Mesenchymal stem cell (in vitro differentiated cells and primary cell): ENCODE measurements at regions not wholly inside any gene's neighbourhood (a gene's known extent, or its start where the extent isn't known, plus 50 kb on each side); places are given as distances from the start of the nearest gene placed in this dataset.

Experiments
- DNase-seq: peaks from one replicate; pipeline ENCODE4 v3.0.0-alpha.2; 2013
- H2AFZ ChIP-seq: one replicate; pipeline ENCODE4 v1.6.1; 2013; ENCODE audit warnings: low read depth, mild to moderate bottlenecking, control low read depth, inconsistent platforms, low read length, moderate library complexity
- H2AK5ac ChIP-seq: 2 replicates; pipeline ENCODE4 v1.6.1; 2013; ENCODE audit warnings: low read length, moderate library complexity, mild to moderate bottlenecking, inconsistent platforms; ENCODE audit not compliant: severe bottlenecking
- H2BK120ac ChIP-seq: one replicate; pipeline ENCODE4 v1.6.1; 2013; ENCODE audit warnings: low read depth, mild to moderate bottlenecking, inconsistent platforms, low read length, moderate library complexity
- H2BK12ac ChIP-seq, 2 experiments: one replicate each; pipeline ENCODE4 v1.6.1; 2013; ENCODE audit warnings: inconsistent platforms in 2 of 2, low read length in 2 of 2, mild to moderate bottlenecking in 2 of 2, moderate library complexity in 2 of 2, control low read depth in 1 of 2
- H2BK15ac ChIP-seq: one replicate; pipeline ENCODE4 v1.6.1; 2013; ENCODE audit warnings: mild to moderate bottlenecking, low read depth, inconsistent platforms; ENCODE audit not compliant: poor library complexity, severe bottlenecking
- H2BK5ac ChIP-seq: 2 replicates; pipeline ENCODE4 v1.6.1; 2013; ENCODE audit warnings: low read depth, mild to moderate bottlenecking, low read length, control low read depth, inconsistent platforms; ENCODE audit not compliant: poor library complexity, severe bottlenecking
- H3K14ac ChIP-seq, 2 experiments: one replicate each; pipeline ENCODE4 v1.6.1; 2013; ENCODE audit warnings: inconsistent platforms in 2 of 2, low read length in 2 of 2, control low read depth in 1 of 2, mild to moderate bottlenecking in 1 of 2, moderate library complexity in 1 of 2
- H3K18ac ChIP-seq, 2 experiments: one replicate each; pipeline ENCODE4 v1.6.1; 2013; ENCODE audit warnings: inconsistent platforms in 2 of 2, low read length in 2 of 2, control low read depth in 1 of 2, low read depth in 1 of 2, mild to moderate bottlenecking in 1 of 2
- H3K23ac ChIP-seq, 2 experiments: one replicate each; pipeline ENCODE4 v1.6.1; 2013; ENCODE audit warnings: inconsistent platforms in 2 of 2, low read length in 2 of 2, mild to moderate bottlenecking in 2 of 2, moderate library complexity in 2 of 2, control low read depth in 1 of 2
- H3K27ac ChIP-seq: 2 replicates; pipeline ENCODE4 v1.5.1; 2013; ENCODE audit warnings: mild to moderate bottlenecking, moderate library complexity, low read length, control low read depth, inconsistent platforms; ENCODE audit not compliant: poor library complexity, severe bottlenecking
- H3K27me3 ChIP-seq, 2 experiments: 2 replicates each; pipeline versions ENCODE4 v1.6.1 to v1.7.0; 2013; ENCODE audit warnings: low read length in 2 of 2, mild to moderate bottlenecking in 2 of 2, moderate library complexity in 2 of 2, control low read depth in 1 of 2, inconsistent platforms in 1 of 2; ENCODE audit not compliant: control insufficient read depth in 1 of 2, insufficient read depth in 1 of 2
- H3K36me3 ChIP-seq, 2 experiments: 2 replicates each; pipeline versions ENCODE4 v1.6.1 to v1.7.0; 2013; ENCODE audit warnings: low read length in 2 of 2, control low read depth in 1 of 2, inconsistent platforms in 1 of 2, low read depth in 1 of 2, mild to moderate bottlenecking in 1 of 2; ENCODE audit not compliant: insufficient read depth in 2 of 2, control insufficient read depth in 1 of 2
- H3K4ac ChIP-seq, 2 experiments: one replicate each; pipeline ENCODE4 v1.6.1; 2013; ENCODE audit warnings: inconsistent platforms in 2 of 2, low read length in 2 of 2, mild to moderate bottlenecking in 2 of 2, moderate library complexity in 2 of 2, control low read depth in 1 of 2, low read depth in 1 of 2
- H3K4me1 ChIP-seq: 2 replicates; pipeline ENCODE4 v1.6.1; 2013; ENCODE audit warnings: low read depth, low read length, control low read depth; ENCODE audit not compliant: control insufficient read depth, insufficient read depth
- H3K4me2 ChIP-seq: 2 replicates; pipeline ENCODE4 v1.6.1; 2013; ENCODE audit warnings: low read length, mild to moderate bottlenecking, inconsistent platforms; ENCODE audit not compliant: poor library complexity, severe bottlenecking
- H3K4me3 ChIP-seq, 2 experiments: 2 replicates each; pipeline versions ENCODE4 v1.5.1 to v1.7.0; 2013; ENCODE audit warnings: low read length in 2 of 2, mild to moderate bottlenecking in 2 of 2, control low read depth in 1 of 2, low read depth in 1 of 2; ENCODE audit not compliant: insufficient read depth in 1 of 2
- H3K79me1 ChIP-seq: replicated peaks from 2 replicates; pipeline ENCODE4 v1.6.1; 2013; ENCODE audit warnings: mild to moderate bottlenecking, control low read depth, low read length, inconsistent platforms; ENCODE audit not compliant: poor library complexity, severe bottlenecking
- H3K9ac ChIP-seq: 2 replicates; pipeline ENCODE4 v1.7.0; 2013; ENCODE audit warnings: mild to moderate bottlenecking, low read length, moderate library complexity
- H3K9me3 ChIP-seq: 2 replicates; pipeline ENCODE4 v1.7.0; 2013; ENCODE audit warnings: mild to moderate bottlenecking, low read length; ENCODE audit not compliant: control insufficient read depth
- H4K8ac ChIP-seq: one replicate; pipeline ENCODE4 v1.6.1; 2013; ENCODE audit warnings: inconsistent platforms, mild to moderate bottlenecking, low read length, moderate library complexity
- H4K91ac ChIP-seq: one replicate; pipeline ENCODE4 v1.6.1; 2013; ENCODE audit warnings: mild to moderate bottlenecking, low read length, inconsistent platforms
- WGBS: methylation state at CpG from one replicate; pipeline ENCODE4 v1.1.7; 2013; ENCODE audit warnings: mixed read lengths; 5-methylcytosine and 5-hydroxymethylcytosine counted together

DNA sequence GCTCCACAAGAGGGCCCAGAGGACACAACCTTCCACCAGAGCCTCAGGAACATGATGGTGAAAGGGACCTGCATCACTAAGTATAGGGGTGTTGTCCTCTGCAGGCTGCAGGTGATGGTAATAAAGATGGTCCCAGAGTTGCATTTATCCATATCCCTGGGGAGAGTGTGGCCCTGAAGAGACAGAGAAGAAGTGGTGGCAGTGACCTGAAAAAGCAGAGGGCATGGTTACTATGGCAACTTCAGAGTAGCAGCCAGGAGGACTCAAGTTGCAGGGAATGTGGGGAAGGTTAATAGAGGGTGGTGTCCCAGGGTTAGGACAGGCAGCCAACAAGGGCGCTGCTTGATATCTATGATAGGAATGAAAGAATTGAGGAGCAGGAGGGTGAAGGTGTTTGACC, 57.1 kb downstream of the HLA-A start:
- Histone ChIP-seq H3K9me3 (no peaks in the 10 kb centered on the region), H3K14ac (no peak overlapping the region), H3K27me3 (peaks cover 5 to 72% of the 10 kb centered on the region in 2 experiments), H2BK15ac (no peak overlapping the region), H2AK5ac (no peak overlapping the region), H3K36me3 (no peaks in the 10 kb centered on the region), H2AFZ (no peak overlapping the region), H2BK12ac (no peak overlapping the region), H3K4ac (no peak overlapping the region), H3K4me2 (no peak overlapping the region), H3K4me1 (peaks cover 7% of the 10 kb centered on the region), H2BK120ac (no peak overlapping the region), H4K91ac (no peak overlapping the region), H3K23ac (no peak overlapping the region), H2BK5ac (no peak overlapping the region), H3K4me3 (no peak overlapping the region), H3K18ac (no peak overlapping the region), H3K9ac (no peak overlapping the region), H3K27ac (no peak overlapping the region), H4K8ac (no peak overlapping the region), H3K79me1 (no peaks in the 10 kb centered on the region)
- DNase-seq = no peak
- 78% methylated on average over 1 of the region's 1 CpG for WGBS

DNA sequence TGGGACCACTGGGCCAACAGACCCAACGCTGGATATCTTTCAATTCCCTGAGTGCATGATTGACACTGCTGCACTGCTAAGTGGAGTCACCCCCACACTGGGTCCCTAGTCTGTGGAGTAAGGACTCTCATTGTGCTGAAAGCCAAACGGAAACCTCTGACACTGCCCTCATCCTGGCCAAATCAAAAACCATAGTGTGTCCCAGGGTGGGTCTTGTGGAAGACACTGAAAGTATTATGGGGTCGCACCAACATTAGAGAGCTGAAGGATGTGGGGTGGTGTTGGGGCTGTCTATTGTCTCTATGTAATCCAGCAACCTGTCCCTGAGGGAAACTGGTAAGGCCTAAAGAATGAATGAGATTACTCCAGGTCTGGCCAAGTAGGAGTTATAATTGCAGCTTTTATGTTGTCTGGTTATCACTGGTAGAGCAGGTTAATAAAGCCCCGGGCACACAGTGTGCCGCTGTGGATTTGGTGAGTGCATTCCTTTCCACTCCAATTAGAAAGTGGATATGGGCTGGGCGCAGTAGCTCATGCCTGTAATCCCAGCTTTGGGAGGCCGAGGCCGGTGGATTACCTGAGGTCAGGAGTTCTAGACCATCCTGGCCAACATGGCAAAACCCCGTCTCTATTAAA, 57.9 kb downstream of the HLA-A start:
- H3K4me3 ChIP-seq = no peak overlapping the region
- H3K9me3 ChIP-seq = no peaks in the 10 kb centered on the region
- no peak overlapping the region for H3K4me2 ChIP-seq
- H3K4me1 ChIP-seq = peaks cover 2% of the 10 kb centered on the region
- no peak overlapping the region for H3K9ac ChIP-seq
- 93% methylated on average over 8 of the region's 9 CpGs for WGBS
- no peak overlapping the region for H3K23ac ChIP-seq
- no peak overlapping the region for H3K27ac ChIP-seq
- no peak overlapping the region for H2BK15ac ChIP-seq
- no peak overlapping the region for H4K8ac ChIP-seq
- H2BK12ac ChIP-seq = no peak overlapping the region
- no peaks in the 10 kb centered on the region for H3K36me3 ChIP-seq
- no peak overlapping the region for H2BK5ac ChIP-seq
- no peak overlapping the region for H2BK120ac ChIP-seq
- H4K91ac ChIP-seq = no peak overlapping the region
- H3K4ac ChIP-seq = no peak overlapping the region
- no peak overlapping the region for H2AK5ac ChIP-seq
- DNase-seq = no peak
- H2AFZ ChIP-seq = no peak overlapping the region
- H3K14ac ChIP-seq = no peak overlapping the region
- no peak overlapping the region for H3K18ac ChIP-seq
- H3K79me1 ChIP-seq = no peaks in the 10 kb centered on the region
- peaks cover 5 to 73% of the 10 kb centered on the region in 2 experiments for H3K27me3 ChIP-seq

DNA sequence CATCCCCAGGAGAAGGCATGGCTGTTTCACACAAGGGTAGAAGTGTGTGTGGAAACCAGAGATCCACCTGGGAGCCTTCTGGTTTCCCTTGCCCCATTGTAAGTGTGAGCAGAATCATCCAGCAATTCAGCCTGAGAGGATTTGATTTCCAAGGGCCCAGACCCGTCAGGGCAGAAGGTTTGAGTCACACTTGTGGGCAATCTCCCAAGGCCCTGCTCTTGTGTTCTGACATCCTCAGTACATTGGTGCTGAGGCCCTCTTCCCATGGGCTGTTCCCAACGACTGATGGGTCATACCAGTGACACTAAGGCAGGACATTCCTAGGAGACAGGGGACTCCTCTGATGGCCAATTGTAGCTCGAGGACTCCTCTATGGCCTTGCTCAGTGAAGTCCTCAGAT, 58.2 kb upstream of the POLR1H start:
- 71% methylated on average over 3 of the region's 3 CpGs for WGBS
- DNase-seq = no peak

GRCh38 chr6:30005482-30005881, 55.6 kb upstream of the POLR1H start:
- H3K4ac ChIP-seq = no peak overlapping the region
- no peak overlapping the region for H2BK15ac ChIP-seq
- no peak overlapping the region for H2BK12ac ChIP-seq
- no peaks in the 10 kb centered on the region for H3K36me3 ChIP-seq
- H2BK5ac ChIP-seq = no peak overlapping the region
- H3K27me3 ChIP-seq = peaks cover 33 to 65% of the 10 kb centered on the region in 2 experiments
- no peak overlapping the region for H3K4me3 ChIP-seq
- H3K9ac ChIP-seq = no peak overlapping the region
- no peak overlapping the region for H2AFZ ChIP-seq
- H4K8ac ChIP-seq = no peak overlapping the region
- H3K27ac ChIP-seq = no peak overlapping the region
- H3K18ac ChIP-seq = no peak overlapping the region
- H3K4me1 ChIP-seq = peaks cover 15% of the 10 kb centered on the region
- no peak overlapping the region for H3K4me2 ChIP-seq
- H3K9me3 ChIP-seq = no peaks in the 10 kb centered on the region
- H4K91ac ChIP-seq = no peak overlapping the region
- 91% methylated on average over 3 of the region's 3 CpGs for WGBS
- no peak for DNase-seq
- no peaks in the 10 kb centered on the region for H3K79me1 ChIP-seq
- no peak overlapping the region for H3K23ac ChIP-seq
- no peak overlapping the region for H2AK5ac ChIP-seq
- no peak overlapping the region for H2BK120ac ChIP-seq
- no peak overlapping the region for H3K14ac ChIP-seq

More for the DNA sequence above, 58.2 kb upstream of the POLR1H start:
- no peak overlapping the region for H2AK5ac ChIP-seq
- no peak overlapping the region for H3K18ac ChIP-seq
- H2BK12ac ChIP-seq = no peak overlapping the region
- no peaks in the 10 kb centered on the region for H3K79me1 ChIP-seq
- peaks cover 15% of the 10 kb centered on the region for H3K4me1 ChIP-seq
- H4K91ac ChIP-seq = no peak overlapping the region
- no peak overlapping the region for H3K4ac ChIP-seq
- peaks cover 19 to 77% of the 10 kb centered on the region in 2 experiments for H3K27me3 ChIP-seq
- no peak overlapping the region for H3K4me2 ChIP-seq
- no peak overlapping the region for H4K8ac ChIP-seq
- no peak overlapping the region for H3K27ac ChIP-seq
- no peak overlapping the region for H3K9ac ChIP-seq
- no peak overlapping the region for H2BK5ac ChIP-seq
- no peak overlapping the region for H2BK120ac ChIP-seq
- H3K9me3 ChIP-seq = no peaks in the 10 kb centered on the region
- H3K23ac ChIP-seq = no peak overlapping the region
- H3K36me3 ChIP-seq = no peaks in the 10 kb centered on the region
- H2BK15ac ChIP-seq = no peak overlapping the region
- no peak overlapping the region for H3K14ac ChIP-seq
- H3K4me3 ChIP-seq = no peak overlapping the region
- H2AFZ ChIP-seq = no peak overlapping the region
